Esophagus squamous epithelium (tissue), 5 donors: ENCODE measurements at regions not wholly inside any gene's neighbourhood (a gene's known extent, or its start where the extent isn't known, plus 50 kb on each side); places are given as distances from the start of the nearest gene placed in this dataset.

Experiments
- DNase-seq: peaks from one replicate; lab custom pipeline; 2025; lab: John Stamatoyannopoulos, UW
- H3K27ac ChIP-seq, 4 donors: fragments of 200-600 bp; sonication (generic); one replicate each; pipeline ENCODE4 v1.5.1; 2016 to 2019; ENCODE audit warnings: mild to moderate bottlenecking in 1 of 4
- H3K27me3 ChIP-seq, 4 donors: fragments of 200-600 bp; sonication (generic); 1 replicate in 3 of 4; 2 replicates in 1 of 4; pipeline versions ENCODE4 v1.5.1 to v1.6.0; 2017 to 2021; ENCODE audit warnings: antibody characterized with exemption in 1 of 4
- H3K36me3 ChIP-seq, 3 donors: fragments of 200-600 bp; sonication (generic); one replicate each; pipeline ENCODE4 v1.5.1; 2016 to 2019
- H3K4me1 ChIP-seq, 3 donors: fragments of 200-600 bp; sonication (generic); one replicate each; pipeline ENCODE4 v1.5.1; 2017 to 2019
- H3K4me3 ChIP-seq, 4 donors: fragments of 200-600 bp; sonication (generic); 1 replicate in 3 of 4; 2 replicates in 1 of 4; pipeline ENCODE4 v1.5.1; 2016 to 2019; ENCODE audit warnings: mild to moderate bottlenecking in 2 of 4, moderate library complexity in 1 of 4
- H3K9me3 ChIP-seq, 3 donors: fragments of 200-600 bp; sonication (generic); one replicate each; pipeline ENCODE4 v1.5.1; 2016 to 2019
- CTCF ChIP-seq, 6 experiments: fragments of 450-650 bp in 4 of 6; fragments of 200-600 bp in 2 of 6; sonication (generic) in 2 of 6; IDR thresholded peaks; one replicate each; pipeline ENCODE4 v1.5.1; 2016 to 2019; ENCODE audit warnings: antibody characterized with exemption in 6 of 6, mild to moderate bottlenecking in 4 of 6, moderate library complexity in 4 of 6
- POLR2A ChIP-seq, 4 donors: fragments of 450-650 bp; IDR thresholded peaks; one replicate each; pipeline ENCODE4 v1.6.1; 2017; ENCODE audit warnings: antibody characterized with exemption in 4 of 4, mild to moderate bottlenecking in 4 of 4, moderate library complexity in 3 of 4
- WGBS, 2 donors: methylation state at CpG; one replicate each; pipeline ENCODE4 v1.1.5; 2018; 5-methylcytosine and 5-hydroxymethylcytosine counted together
- intact Hi-C: fragments of 100-400 bp; cut with DNase I; formaldehyde crosslinking; loops from one replicate; pipeline ENCODE4 v1.15.0; 2022
- donor health status: DM: yes; HTN: yes; CAD: no.

DNA sequence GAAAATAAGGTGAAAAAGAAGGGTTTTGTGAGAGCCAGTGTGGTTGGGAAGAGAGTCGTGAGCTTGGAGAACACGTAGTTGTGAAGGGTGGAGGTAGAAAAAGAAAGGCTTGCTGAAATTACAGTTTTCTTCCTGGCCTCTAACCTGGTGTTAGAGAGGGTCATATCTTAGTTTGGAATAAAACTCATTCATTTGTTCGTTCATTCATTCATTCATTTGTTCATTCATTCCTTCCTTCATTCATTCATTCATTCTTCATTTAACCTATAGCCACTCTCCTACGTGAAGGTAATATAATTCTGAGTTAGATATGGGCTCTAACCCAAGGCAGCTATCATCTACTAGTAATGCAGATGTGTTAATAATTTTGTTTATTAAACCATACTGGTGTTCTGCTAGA lies 111.8 kb upstream of the ZNF521 start:
- Histone ChIP-seq H3K36me3 (no peaks in the 10 kb centered on the region), H3K4me1 (peaks cover 0 to 23% (median 3%) of the 10 kb centered on the region in 3 donors), H3K9me3 (no peaks in the 10 kb centered on the region), H3K4me3 (no peak overlapping the region), H3K27me3 (no peaks in the 10 kb centered on the region), H3K27ac (no peak overlapping the region)
- WGBS, 2 donors, result 61 to 69% methylated on average over 4 of the region's 4 CpGs
- intact Hi-C loops, result no loop called here
- DNase-seq, result no peak
- TF ChIP-seq POLR2A (IDR thresholded peaks at IDR 0.05) (no peak), CTCF (IDR thresholded peaks at IDR 0.05) (no peak)

DNA sequence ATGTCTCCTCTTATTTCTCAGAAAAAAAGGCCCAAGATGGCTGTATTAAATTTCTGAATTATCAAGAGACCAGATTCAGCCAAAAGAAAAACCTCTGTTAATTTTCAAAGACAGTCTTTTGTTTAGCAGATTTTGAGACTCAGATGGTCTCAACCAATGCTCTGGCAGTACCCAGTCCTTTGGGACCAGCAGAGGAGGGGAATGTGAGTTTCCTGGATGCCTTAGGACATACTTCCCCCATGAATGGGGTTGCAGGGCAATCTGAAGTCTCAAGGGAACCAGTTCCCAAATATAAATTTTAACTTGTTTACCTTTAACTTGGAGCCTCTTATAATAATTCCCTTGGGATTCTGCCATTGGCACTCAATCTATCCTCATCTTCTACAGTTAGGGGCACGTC lies 107.8 kb upstream of the ZNF521 start:
- H3K36me3 ChIP-seq, result no peaks in the 10 kb centered on the region
- intact Hi-C loops, result no loop called here
- H3K9me3 ChIP-seq, result no peaks in the 10 kb centered on the region
- no peaks in the 10 kb centered on the region for H3K27me3 ChIP-seq
- TF ChIP-seq CTCF (IDR thresholded peaks at IDR 0.05) (no peak), POLR2A (IDR thresholded peaks at IDR 0.05) (no peak)
- no peak overlapping the region for H3K4me3 ChIP-seq
- 23 to 43% methylated on average over 1 of the region's 1 CpG for WGBS, 2 donors
- H3K4me1 ChIP-seq, result no peaks in the 10 kb centered on the region
- DNase-seq, result no peak
- H3K27ac ChIP-seq, result no peak overlapping the region

- Histone ChIP-seq H3K9me3 (no peaks in the 10 kb centered on the region), H3K27me3 (no peaks in the 10 kb centered on the region), H3K27ac (no peak overlapping the region), H3K4me3 (no peak overlapping the region), H3K36me3 (no peaks in the 10 kb centered on the region), H3K4me1 (no peaks in the 10 kb centered on the region)
- no peak for DNase-seq
- WGBS, 2 donors, result 39 to 54% methylated on average over 3 of the region's 3 CpGs
- intact Hi-C loops, result no loop called here
- TF ChIP-seq CTCF (IDR thresholded peaks at IDR 0.05) (no peak), POLR2A (IDR thresholded peaks at IDR 0.05) (no peak)
These were observed 105.6 kb upstream of the ZNF521 start for GRCh38 chr18:25457601-25458000.

GRCh38 chr18:25457126-25457525 lies 105.2 kb upstream of the ZNF521 start:
- Histone ChIP-seq H3K27ac (no peak overlapping the region), H3K27me3 (no peaks in the 10 kb centered on the region), H3K4me3 (no peak overlapping the region), H3K36me3 (no peaks in the 10 kb centered on the region), H3K4me1 (no peaks in the 10 kb centered on the region), H3K9me3 (no peaks in the 10 kb centered on the region)
- 88 to 94% methylated on average over 4 of the region's 4 CpGs for WGBS, 2 donors
- intact Hi-C loops, result no loop called here
- no peak for DNase-seq
- no peak for TF ChIP-seq CTCF (IDR thresholded peaks at IDR 0.05)
- no peak for TF ChIP-seq POLR2A (IDR thresholded peaks at IDR 0.05)

GRCh38 chr18:25456334-25457010 lies 104.5 kb upstream of the ZNF521 start:
- Histone ChIP-seq H3K4me3 (no peak overlapping the region), H3K9me3 (no peaks in the 10 kb centered on the region), H3K4me1 (no peaks in the 10 kb centered on the region), H3K27me3 (no peaks in the 10 kb centered on the region), H3K27ac (no peak overlapping the region), H3K36me3 (no peaks in the 10 kb centered on the region)
- 77 to 80% methylated on average over 15 of the region's 15 CpGs for WGBS, 2 donors
- DNase-seq, result no peak
- TF ChIP-seq CTCF (IDR thresholded peaks at IDR 0.05), result no peak
- TF ChIP-seq POLR2A (IDR thresholded peaks at IDR 0.05), result no peak
- intact Hi-C loops, result no loop called here
